HG03139 (cell line): ENCODE measurements at regions not wholly inside any gene's neighbourhood (a gene's known extent, or its start where the extent isn't known, plus 50 kb on each side); places are given as distances from the start of the nearest gene placed in this dataset.
"Not testable (repeated sequence)": the region's sequence is repeated elsewhere in the genome, so short reads cannot be mapped to it uniquely, and the experiment has no call there.

Experiments used
- ATAC-seq: cut with Tn5 transposase; IDR thresholded peaks from one replicate; pipeline ENCODE4 v1.9.1; 2021; ENCODE audit not compliant: unreplicated experiment

- no peak for ATAC-seq
Measured at GRCh38 chr1:222187566-222188332, 360.2 kb downstream of the HHIPL2 start.

- no peak for ATAC-seq
Measured at GRCh38 chr1:222182641-222183040, 365.3 kb downstream of the HHIPL2 start.

GRCh38 chr1:222181191-222181590 is 366.7 kb downstream of the HHIPL2 start:
- ATAC-seq, result no peak

- not testable (repeated sequence) for ATAC-seq
Measured at GRCh38 chr1:222177496-222177895, 370.4 kb downstream of the HHIPL2 start.

GRCh38 chr1:222171005-222171404 is 376.9 kb downstream of the HHIPL2 start:
- ATAC-seq, result peak; percentile 69

- no peak for ATAC-seq
Measured at GRCh38 chr1:222168621-222169020, 379.3 kb downstream of the HHIPL2 start.

- no peak for ATAC-seq
Measured at GRCh38 chr1:222167896-222168295, 380.0 kb downstream of the HHIPL2 start.

GRCh38 chr1:222167111-222167510 is 380.8 kb downstream of the HHIPL2 start:
- ATAC-seq, result no peak

GRCh38 chr1:222165629-222166028 is 382.3 kb downstream of the HHIPL2 start:
- no peak for ATAC-seq

GRCh38 chr1:222163895-222164294 is 384.0 kb downstream of the HHIPL2 start:
- ATAC-seq, result no peak

GRCh38 chr1:222161676-222162075 is 386.2 kb downstream of the HHIPL2 start:
- ATAC-seq, result no peak

GRCh38 chr1:222157612-222158011 is 390.3 kb downstream of the HHIPL2 start:
- ATAC-seq, result no peak

GRCh38 chr1:222140206-222140605 is 398.3 kb upstream of the DUSP10 start:
- ATAC-seq, result no peak

GRCh38 chr1:222138095-222138494 is 396.2 kb upstream of the DUSP10 start:
- no peak for ATAC-seq

- no peak for ATAC-seq
Measured at GRCh38 chr1:222136869-222137268, 395.0 kb upstream of the DUSP10 start.

GRCh38 chr1:222129041-222129440 is 387.2 kb upstream of the DUSP10 start:
- no peak for ATAC-seq

GRCh38 chr1:222127526-222128152 is 385.8 kb upstream of the DUSP10 start:
- no peak for ATAC-seq

GRCh38 chr1:222127096-222127495 is 385.2 kb upstream of the DUSP10 start:
- no peak for ATAC-seq

GRCh38 chr1:222126052-222126451 is 384.2 kb upstream of the DUSP10 start:
- ATAC-seq, result no peak

GRCh38 chr1:222124602-222125001 is 382.7 kb upstream of the DUSP10 start:
- no peak for ATAC-seq

- no peak for ATAC-seq
Measured at GRCh38 chr1:222123111-222123510, 381.2 kb upstream of the DUSP10 start.

- no peak for ATAC-seq
Measured at GRCh38 chr1:222117809-222118208, 375.9 kb upstream of the DUSP10 start.
